Urothelium cell line (cell line): ENCODE measurements at regions not wholly inside any gene's neighbourhood (a gene's known extent, or its start where the extent isn't known, plus 50 kb on each side); places are given as distances from the start of the nearest gene placed in this dataset.
A peak's percentile ranks its signal among the peaks of the same experiment; 100 is the strongest.
"Not testable (repeated sequence)": the region's sequence is repeated elsewhere in the genome, so short reads cannot be mapped to it uniquely, and the experiment has no call there.

Experiments used
- DNase-seq: peaks from one replicate; pipeline ENCODE4 v3.0.0; 2011; ENCODE audit warnings: low spot score, mixed read lengths
- FAIRE-seq: peaks from 2 replicates; lab custom pipeline; 2011; peaks lifted over from hg19 to GRCh38; lab: Jason Lieb, UNC

- FAIRE-seq = no peak
- peak; percentile 16 for DNase-seq
These were observed 62.5 kb upstream of the CHST15 start for GRCh38 chr10:124155781-124156435.

- no peak for FAIRE-seq
- peak; percentile 92 for DNase-seq
These were observed 59.8 kb upstream of the CHST15 start for GRCh38 chr10:124153023-124153826.

GRCh38 chr10:124152139-124153022 lies 59.0 kb upstream of the CHST15 start:
- DNase-seq (peak; percentile 92), FAIRE-seq (no peak)

- peak; percentile 17 for DNase-seq
- no peak for FAIRE-seq
These were observed 58.2 kb upstream of the CHST15 start for GRCh38 chr10:124151466-124152095.

GRCh38 chr10:124150807-124151417 lies 57.5 kb upstream of the CHST15 start:
- FAIRE-seq = no peak
- no peak for DNase-seq

DNA sequence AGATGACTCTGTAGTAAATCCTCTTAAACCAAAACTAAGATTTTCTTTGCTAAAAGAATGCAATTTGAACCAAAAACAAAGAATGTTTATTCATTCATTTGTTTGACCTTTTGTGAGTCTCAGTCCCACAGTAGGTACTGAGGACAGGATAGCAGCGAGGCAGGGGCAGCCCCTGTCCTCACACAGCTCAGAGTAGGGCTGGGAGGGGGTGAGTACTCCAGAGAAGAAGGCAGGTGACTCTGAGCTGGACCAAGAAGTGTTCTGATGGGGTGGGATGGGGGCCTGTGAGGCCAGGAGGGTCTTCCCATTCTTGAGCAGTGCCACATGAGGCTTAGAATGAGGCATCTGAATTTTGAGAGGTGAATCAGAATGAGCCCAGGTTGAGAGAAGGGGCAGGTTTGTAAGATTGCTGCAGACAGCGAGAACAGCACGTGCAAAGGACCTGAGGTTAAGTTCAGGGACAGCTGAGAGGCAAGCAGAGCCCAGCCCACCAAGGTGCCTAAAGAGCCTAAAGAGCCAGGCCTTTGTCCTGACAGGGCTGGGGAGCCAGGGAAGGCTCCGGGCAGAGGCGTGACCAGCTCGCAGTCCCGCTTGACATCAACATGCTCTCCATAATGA lies 56.9 kb upstream of the CHST15 start:
- no peak for DNase-seq
- no peak for FAIRE-seq

DNA sequence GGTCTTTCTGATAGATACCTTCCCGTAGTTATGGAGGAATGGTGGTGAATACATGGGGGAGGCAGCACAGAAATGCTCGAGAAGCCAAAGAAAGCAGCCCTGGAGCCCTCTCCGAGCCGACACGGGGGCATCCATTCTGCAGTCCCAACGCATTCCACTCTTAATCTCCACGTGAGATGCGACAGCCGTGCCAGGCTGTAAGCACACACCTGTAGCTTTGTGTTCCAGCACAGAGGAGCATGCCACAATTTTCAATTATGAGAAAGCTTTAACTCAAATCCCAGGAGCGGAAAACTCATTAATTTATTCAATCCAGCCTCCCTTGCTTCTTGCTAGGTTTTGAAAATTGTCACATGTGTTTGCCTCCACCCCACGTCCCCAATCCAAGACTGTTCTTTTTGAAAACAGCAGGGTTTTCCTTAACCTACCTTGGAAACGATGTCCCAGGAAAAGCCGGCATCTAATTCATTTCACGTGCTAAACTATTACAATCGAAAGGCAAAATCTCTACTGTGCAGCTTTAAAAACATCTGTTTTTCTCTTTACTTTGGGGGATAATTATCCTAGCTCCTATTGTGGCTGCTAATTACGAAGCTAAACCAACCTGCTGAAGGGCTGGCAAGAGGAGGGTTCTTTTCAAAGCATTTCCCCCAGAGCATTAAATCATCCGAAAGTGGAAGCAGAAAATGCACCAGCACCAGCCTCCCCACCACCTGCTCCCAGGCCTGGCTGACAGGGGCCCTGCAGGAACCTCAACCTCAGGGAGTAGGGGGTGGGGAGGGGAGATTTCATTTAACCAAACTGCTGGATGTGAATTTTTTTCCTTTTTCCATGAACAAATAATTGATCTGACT lies 56.0 kb upstream of the CHST15 start:
- no peak for DNase-seq
- FAIRE-seq = no peak

GRCh38 chr10:124148509-124149188 lies 55.3 kb upstream of the CHST15 start:
- not testable (repeated sequence) for DNase-seq, FAIRE-seq

DNA sequence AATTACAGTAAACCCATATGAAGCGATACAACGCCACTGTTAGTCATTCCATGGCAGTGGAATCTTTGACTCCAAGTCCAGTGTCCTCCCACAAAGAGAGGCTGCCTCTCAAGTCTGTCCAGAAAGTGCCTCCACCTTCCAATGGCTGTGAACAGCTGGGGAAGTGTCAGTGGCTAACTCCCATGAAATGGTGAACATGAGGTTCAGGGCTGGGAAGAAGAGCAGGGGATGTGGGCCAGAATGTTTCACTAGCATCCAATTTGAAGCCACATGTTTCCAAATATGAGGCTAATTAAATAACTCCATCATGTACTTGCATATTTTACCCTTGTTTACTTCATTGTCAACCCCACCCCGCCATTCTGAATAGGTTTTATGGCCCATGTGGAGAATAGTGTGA lies 53.1 kb upstream of the CHST15 start:
- FAIRE-seq (no peak), DNase-seq (no peak)

DNA sequence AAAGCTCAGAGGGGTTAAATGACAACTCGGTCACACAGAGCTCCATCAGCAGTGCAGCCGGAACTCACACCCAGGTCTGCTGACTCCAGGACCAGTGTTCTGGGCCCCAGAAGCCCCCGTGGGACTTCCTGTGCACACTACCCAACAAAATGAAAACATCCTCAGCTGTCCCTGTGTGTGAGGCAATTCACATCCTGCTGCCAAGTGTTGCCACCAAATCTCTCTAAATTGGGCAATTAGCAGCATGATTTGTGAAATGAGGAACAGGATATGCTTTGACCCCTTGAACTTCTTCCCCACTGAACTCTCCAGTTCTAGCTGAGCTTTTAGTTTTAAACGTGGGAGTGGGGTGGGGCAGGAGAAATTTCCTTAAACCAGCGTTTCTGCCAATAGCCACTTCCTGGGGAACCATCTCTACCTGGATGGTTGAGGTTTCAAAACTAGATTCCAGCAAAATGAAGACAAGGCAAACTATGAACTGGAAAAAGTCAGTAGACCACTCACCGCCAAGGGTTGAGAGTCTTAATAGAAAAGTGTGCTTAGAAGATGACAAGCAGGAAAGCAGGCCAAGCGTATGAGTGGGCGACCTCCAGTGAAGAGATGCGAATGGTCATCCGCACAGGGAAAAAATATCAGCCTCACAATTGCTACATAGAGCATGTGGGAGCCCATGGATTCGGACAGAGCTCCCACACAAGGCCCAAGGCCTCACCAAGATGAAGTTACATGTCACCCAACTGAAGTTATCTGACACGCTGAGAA lies 51.9 kb upstream of the CHST15 start:
- no peak for DNase-seq
- FAIRE-seq = no peak

GRCh38 chr10:124144536-124144935 lies 51.1 kb upstream of the CHST15 start:
- DNase-seq (no peak), FAIRE-seq (no peak)

DNA sequence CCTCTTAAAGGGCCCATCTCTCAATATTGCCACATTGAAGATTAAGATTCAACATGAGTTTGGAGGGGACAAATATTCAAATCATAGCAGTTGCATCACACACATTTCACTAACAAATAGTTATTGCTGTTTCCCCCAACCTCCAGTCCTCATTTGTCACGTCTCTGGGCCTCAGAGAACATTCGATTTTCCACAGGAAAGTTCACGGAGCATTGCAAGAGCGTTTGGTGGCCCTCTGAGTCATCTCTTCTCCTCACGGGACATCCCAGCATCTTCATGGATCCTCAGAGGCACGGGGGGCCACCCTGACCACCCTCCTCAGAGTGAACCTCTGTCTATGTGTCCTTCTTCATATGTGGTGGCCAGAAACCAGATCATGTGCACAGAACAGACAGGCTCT lies 50.3 kb upstream of the CHST15 start:
- no peak for FAIRE-seq
- DNase-seq = no peak
